H1 (cell line): ENCODE measurements at regions not wholly inside any gene's neighbourhood (a gene's known extent, or its start where the extent isn't known, plus 50 kb on each side); places are given as distances from the start of the nearest gene placed in this dataset.

Experiments
- CBX5 ChIP-seq: fragments of 300-800, 300-1000 bp; sonication (generic); IDR thresholded peaks from 2 replicates; pipeline ENCODE4 v1.7.1; 2016; ENCODE audit warnings: antibody characterized with exemption, low read length, low read depth
- CTCF ChIP-seq, 3 experiments: IDR thresholded peaks; 1 replicate in 2 of 3; 2 replicates in 1 of 3; pipeline versions ENCODE4 v1.5.1 to v1.6.1; 2011; ENCODE audit warnings: low read length in 3 of 3, mild to moderate bottlenecking in 3 of 3, inconsistent platforms in 2 of 3, low read depth in 1 of 3, moderate library complexity in 1 of 3; ENCODE audit not compliant: insufficient read depth in 1 of 3; ENCODE audit errors: control extremely low read depth in 1 of 3
- JUN ChIP-seq: IDR thresholded peaks from 2 replicates; pipeline ENCODE4 v1.6.1; 2011; ENCODE audit warnings: low read depth, mild to moderate bottlenecking, improper control_type of control experiment, low read length
- MAX ChIP-seq: IDR thresholded peaks from 2 replicates; pipeline ENCODE4 v1.6.1; 2012; ENCODE audit warnings: inconsistent platforms
- POLR2AphosphoS5 ChIP-seq: IDR thresholded peaks from 2 replicates; pipeline ENCODE4 v1.6.1; 2011; ENCODE audit warnings: low read depth, low read length
- SIN3A ChIP-seq, 2 experiments: IDR thresholded peaks in 1 of 2; conservative IDR thresholded peaks in 1 of 2; 2 replicates each; pipeline ENCODE4 v1.6.1; 2011 to 2012; ENCODE audit warnings: low read length in 2 of 2, improper control_type of control experiment in 1 of 2, low read depth in 1 of 2, mild to moderate bottlenecking in 1 of 2
- TAF7 ChIP-seq: optimal IDR thresholded peaks from 2 replicates; pipeline ENCODE3; 2011; ENCODE audit warnings: low read depth, mild to moderate bottlenecking, inconsistent platforms, low read length, moderate library complexity, borderline replicate concordance
- TEAD4 ChIP-seq: IDR thresholded peaks from 2 replicates; pipeline ENCODE4 v1.6.1; 2012; ENCODE audit warnings: low read depth, low read length, inconsistent platforms, mixed read lengths
- USF2 ChIP-seq: IDR thresholded peaks from 2 replicates; pipeline ENCODE4 v1.6.1; 2011; ENCODE audit warnings: low read length, improper control_type of control experiment

- TF ChIP-seq CTCF (IDR thresholded peaks at IDR 0.05; ENCODE audit: control extremely low read depth in 1 of 3, insufficient read depth in 1 of 3, low read depth in 1 of 3, low read length in 3 of 3) (no peak), MAX (no peak), POLR2AphosphoS5 (no peak), TAF7 (no peak), JUN (no peak), SIN3A (conservative IDR thresholded peaks at IDR 0.05 in 1 of 2, IDR thresholded peaks at IDR 0.05 in 1 of 2; ENCODE audit: low read depth in 1 of 2, low read length in 2 of 2) (no peak), TEAD4 (no peak), CBX5 (no peak), USF2 (no peak)
Measured at GRCh38 chr15:97876281-97876675, 84.2 kb upstream of the ARRDC4 start.
